ENCODE measurements at regions not wholly inside any gene's neighbourhood (a gene's known extent, or its start where the extent isn't known, plus 50 kb on each side); places are given as distances from the start of the nearest gene placed in this dataset.

DNA sequence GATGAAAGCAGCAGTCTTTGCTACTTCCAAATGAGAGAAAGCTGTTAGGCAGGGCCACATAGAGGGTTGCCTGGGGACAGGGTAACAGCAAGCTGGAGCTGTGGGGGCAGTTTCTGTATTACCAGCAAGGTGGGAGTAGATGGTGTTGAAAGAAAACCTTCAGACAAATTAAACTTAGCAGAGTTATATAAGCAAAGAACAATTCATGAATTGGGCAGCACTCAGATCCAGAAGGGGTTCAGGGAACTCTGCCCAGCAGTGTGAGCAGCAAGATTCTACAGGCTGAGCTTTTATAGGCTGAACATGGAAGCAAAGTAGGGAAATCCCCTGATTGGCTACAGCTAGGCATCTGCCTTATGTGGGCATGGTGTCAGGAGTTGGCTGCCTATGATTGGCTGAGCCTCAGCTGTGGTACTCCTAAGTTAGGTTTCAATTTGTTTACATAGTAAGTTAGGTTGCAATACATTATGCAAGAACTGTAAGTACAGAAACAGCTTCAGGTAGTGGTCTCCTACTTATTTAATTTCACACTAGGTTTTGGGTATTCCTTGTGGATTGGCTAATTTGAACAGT is 64.1 kb upstream of the TMPRSS2 start:
- TF ChIP-seq, protein P1, sequence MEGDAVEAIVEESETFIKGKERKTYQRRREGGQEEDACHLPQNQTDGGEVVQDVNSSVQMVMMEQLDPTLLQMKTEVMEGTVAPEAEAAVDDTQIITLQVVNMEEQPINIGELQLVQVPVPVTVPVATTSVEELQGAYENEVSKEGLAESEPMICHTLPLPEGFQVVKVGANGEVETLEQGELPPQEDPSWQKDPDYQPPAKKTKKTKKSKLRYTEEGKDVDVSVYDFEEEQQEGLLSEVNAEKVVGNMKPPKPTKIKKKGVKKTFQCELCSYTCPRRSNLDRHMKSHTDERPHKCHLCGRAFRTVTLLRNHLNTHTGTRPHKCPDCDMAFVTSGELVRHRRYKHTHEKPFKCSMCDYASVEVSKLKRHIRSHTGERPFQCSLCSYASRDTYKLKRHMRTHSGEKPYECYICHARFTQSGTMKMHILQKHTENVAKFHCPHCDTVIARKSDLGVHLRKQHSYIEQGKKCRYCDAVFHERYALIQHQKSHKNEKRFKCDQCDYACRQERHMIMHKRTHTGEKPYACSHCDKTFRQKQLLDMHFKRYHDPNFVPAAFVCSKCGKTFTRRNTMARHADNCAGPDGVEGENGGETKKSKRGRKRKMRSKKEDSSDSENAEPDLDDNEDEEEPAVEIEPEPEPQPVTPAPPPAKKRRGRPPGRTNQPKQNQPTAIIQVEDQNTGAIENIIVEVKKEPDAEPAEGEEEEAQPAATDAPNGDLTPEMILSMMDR (IDR thresholded peaks at IDR 0.05; ENCODE audit: low read depth, low read length), result no peak
- TF ChIP-seq EZH2phosphoT487 (IDR thresholded peaks at IDR 0.05; ENCODE audit: low read depth), result no peak
